Small intestine (tissue), 7 donors: ENCODE measurements at regions not wholly inside any gene's neighbourhood (a gene's known extent, or its start where the extent isn't known, plus 50 kb on each side); places are given as distances from the start of the nearest gene placed in this dataset.

ENCODE experiments used
- DNase-seq, 2 donors: peaks; one replicate each; pipeline versions ENCODE4 v3.0.0 to v3.0.0-alpha.2; 2013
- FAIRE-seq: peaks from 2 replicates; lab custom pipeline; 2012; peaks lifted over from hg19 to GRCh38; lab: Jason Lieb, UNC
- H3K27ac ChIP-seq, 3 donors: one replicate each; pipeline ENCODE4 v1.5.1; 2013; ENCODE audit warnings: low read length in 2 of 3, mild to moderate bottlenecking in 2 of 3, control low read depth in 1 of 3, inconsistent platforms in 1 of 3, low read depth in 1 of 3, moderate library complexity in 1 of 3
- H3K27me3 ChIP-seq, 3 donors: one replicate each; pipeline ENCODE4 v1.6.1; 2013; ENCODE audit warnings: low read length in 3 of 3, inconsistent platforms in 1 of 3; ENCODE audit not compliant: control insufficient read depth in 3 of 3, insufficient read depth in 3 of 3
- H3K36me3 ChIP-seq, 3 donors: one replicate each; pipeline ENCODE4 v1.6.1; 2013; ENCODE audit warnings: low read length in 3 of 3, inconsistent platforms in 1 of 3, low read depth in 1 of 3, mild to moderate bottlenecking in 1 of 3, moderate library complexity in 1 of 3; ENCODE audit not compliant: control insufficient read depth in 3 of 3, insufficient read depth in 2 of 3
- H3K4me1 ChIP-seq, 3 donors: one replicate each; pipeline ENCODE4 v1.6.1; 2013; ENCODE audit warnings: low read length in 2 of 3, inconsistent platforms in 1 of 3, low read depth in 1 of 3, mild to moderate bottlenecking in 1 of 3, moderate library complexity in 1 of 3; ENCODE audit not compliant: control insufficient read depth in 3 of 3, insufficient read depth in 2 of 3
- H3K4me3 ChIP-seq, 3 donors: one replicate each; pipeline ENCODE4 v1.5.1; 2013; ENCODE audit warnings: low read length in 3 of 3, control low read depth in 1 of 3, inconsistent platforms in 1 of 3, low read depth in 1 of 3, mild to moderate bottlenecking in 1 of 3, moderate library complexity in 1 of 3
- H3K9me3 ChIP-seq, 2 donors: one replicate each; pipeline ENCODE4 v1.6.1; 2013; ENCODE audit warnings: low read depth in 1 of 2, low read length in 1 of 2; ENCODE audit not compliant: control insufficient read depth in 2 of 2, insufficient read depth in 1 of 2
- WGBS, 3 donors: extraction: QIAGEN DNeasy Blood & Tissue Kit; methylation state at CpG; one replicate each; pipeline ENCODE4 v1.1.7; 2013; 5-methylcytosine and 5-hydroxymethylcytosine counted together
- donor health status: healthy with polysubstance abuse.
- donor health status: control.
- donor health status: control.
- donor health status: Bipolar disorder and iron deficiency.
- donor health status: healthy.

DNA sequence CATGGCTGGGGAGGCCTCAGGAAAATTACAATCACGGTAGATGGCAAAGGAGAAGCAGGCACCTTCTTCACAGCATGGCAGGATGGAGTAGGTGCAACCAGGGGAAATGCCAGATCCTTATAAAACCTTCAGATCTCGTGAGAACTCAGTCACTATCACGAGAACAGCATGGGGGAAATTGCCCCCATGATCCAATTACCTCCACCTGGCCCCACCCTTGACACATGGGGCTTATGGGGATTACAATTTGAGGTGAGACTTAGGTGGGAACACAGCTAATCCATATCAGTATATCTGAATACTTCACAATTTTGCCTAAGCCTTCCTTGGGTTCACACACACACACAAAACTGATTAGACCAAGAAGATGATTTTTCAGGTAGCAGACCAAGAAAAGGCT lies 145.1 kb upstream of the COL1A2 start:
- Histone ChIP-seq H3K9me3 (no peaks in the 10 kb centered on the region), H3K4me3 (no peak overlapping the region), H3K27me3 (no peaks in the 10 kb centered on the region), H3K36me3 (no peaks in the 10 kb centered on the region), H3K4me1 (no peaks in the 10 kb centered on the region), H3K27ac (no peak overlapping the region)
- FAIRE-seq (no peak), DNase-seq (no peak)
- WGBS, 3 donors = 56 to 65% (median 63%) methylated on average over 3 of the region's 3 CpGs

- 13 to 63% (median 42%) methylated on average over 2 of the region's 2 CpGs for WGBS, 3 donors
- H3K27me3 ChIP-seq = no peaks in the 10 kb centered on the region
- DNase-seq (no peak), FAIRE-seq (no peak)
- no peaks in the 10 kb centered on the region for H3K4me1 ChIP-seq
- H3K9me3 ChIP-seq = no peaks in the 10 kb centered on the region
- no peak overlapping the region for H3K27ac ChIP-seq
- no peak overlapping the region for H3K4me3 ChIP-seq
- H3K36me3 ChIP-seq = no peaks in the 10 kb centered on the region
Observed at GRCh38 chr7:94250124-94250523, 144.6 kb upstream of the COL1A2 start.

- FAIRE-seq (no peak), DNase-seq (peak in 1 of 2 donors; percentile 2)
- no peaks in the 10 kb centered on the region for H3K9me3 ChIP-seq
- 0 to 49% (median 14%) methylated on average over 1 of the region's 1 CpG for WGBS, 3 donors
- no peaks in the 10 kb centered on the region for H3K27me3 ChIP-seq
- H3K4me1 ChIP-seq = no peaks in the 10 kb centered on the region
- no peaks in the 10 kb centered on the region for H3K36me3 ChIP-seq
- H3K27ac ChIP-seq = no peak overlapping the region
- no peak overlapping the region for H3K4me3 ChIP-seq
Observed at GRCh38 chr7:94250987-94251386, 143.7 kb upstream of the COL1A2 start.

- no peak overlapping the region for H3K27ac ChIP-seq
- WGBS, 3 donors = 62 to 73% (median 70%) methylated on average over 1 of the region's 1 CpG
- FAIRE-seq (no peak), DNase-seq (no peak)
- H3K27me3 ChIP-seq = no peaks in the 10 kb centered on the region
- no peak overlapping the region for H3K4me3 ChIP-seq
- no peaks in the 10 kb centered on the region for H3K36me3 ChIP-seq
- H3K4me1 ChIP-seq = no peaks in the 10 kb centered on the region
- H3K9me3 ChIP-seq = no peaks in the 10 kb centered on the region
Observed at GRCh38 chr7:94252124-94252523, 142.6 kb upstream of the COL1A2 start.

GRCh38 chr7:94252971-94253370 lies 141.7 kb upstream of the COL1A2 start:
- Histone ChIP-seq H3K9me3 (no peaks in the 10 kb centered on the region), H3K36me3 (no peaks in the 10 kb centered on the region), H3K4me3 (no peak overlapping the region), H3K27me3 (no peaks in the 10 kb centered on the region), H3K4me1 (no peaks in the 10 kb centered on the region), H3K27ac (no peak overlapping the region)
- DNase-seq (no peak), FAIRE-seq (no peak)

- Histone ChIP-seq H3K4me3 (no peak overlapping the region), H3K36me3 (no peaks in the 10 kb centered on the region), H3K9me3 (no peaks in the 10 kb centered on the region), H3K27me3 (no peaks in the 10 kb centered on the region), H3K27ac (no peak overlapping the region), H3K4me1 (no peaks in the 10 kb centered on the region)
- DNase-seq = no peak
- no peak for FAIRE-seq
- 18 to 52% (median 45%) methylated on average over 1 of the region's 1 CpG for WGBS, 3 donors
Observed at GRCh38 chr7:94253686-94254085, 141.0 kb upstream of the COL1A2 start.

DNA sequence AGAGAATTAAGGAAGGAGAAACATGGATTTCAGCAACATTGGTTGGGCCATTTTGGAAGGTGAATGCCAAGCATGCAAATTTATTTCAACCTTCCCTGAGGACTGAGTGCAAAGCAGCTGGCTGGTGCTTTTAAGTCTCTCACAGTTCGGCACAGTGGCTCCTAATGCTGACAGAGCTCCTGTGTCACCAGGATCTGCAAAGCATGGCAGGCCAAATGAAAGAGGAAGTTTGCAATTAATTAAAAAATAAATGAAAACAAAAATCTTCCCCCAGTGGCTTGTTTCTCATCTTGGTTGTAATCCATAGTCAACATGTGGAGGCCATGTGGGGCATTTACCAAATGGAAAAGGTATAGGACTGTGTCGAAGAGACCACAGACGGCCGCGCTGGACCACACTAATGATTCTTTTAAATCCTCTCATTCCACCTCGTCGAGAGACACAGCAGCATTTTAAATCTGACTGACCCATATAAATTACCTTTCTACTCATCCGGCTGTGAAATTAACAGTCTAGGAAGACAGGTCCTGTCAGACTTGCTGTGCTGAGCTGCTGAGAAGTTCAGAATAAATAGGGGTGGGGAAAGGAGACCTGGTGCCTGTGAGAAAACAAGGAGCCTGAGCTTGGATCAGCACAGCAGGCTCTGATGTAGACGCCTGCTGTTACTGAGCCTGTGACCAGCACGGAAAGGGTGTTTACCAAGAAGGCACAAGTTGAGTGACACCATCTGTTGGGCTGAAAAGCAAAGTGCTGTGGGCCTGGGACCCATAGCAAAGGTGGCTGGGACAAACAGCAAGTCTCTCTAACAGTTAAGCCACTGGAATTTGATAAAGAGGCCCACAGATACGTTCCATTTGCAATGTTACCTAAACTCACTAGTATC lies 136.0 kb upstream of the COL1A2 start:
- no peak for FAIRE-seq
- no peak overlapping the region for H3K4me3 ChIP-seq
- WGBS, 3 donors = 80 to 84% (median 84%) methylated on average over 11 of the region's 11 CpGs

GRCh38 chr7:94261067-94261466 lies 133.6 kb upstream of the COL1A2 start:
- Histone ChIP-seq H3K4me1 (no peaks in the 10 kb centered on the region), H3K27me3 (no peaks in the 10 kb centered on the region), H3K36me3 (no peaks in the 10 kb centered on the region), H3K9me3 (no peaks in the 10 kb centered on the region), H3K4me3 (no peak overlapping the region), H3K27ac (no peak overlapping the region)
- 78 to 88% (median 81%) methylated on average over 6 of the region's 6 CpGs for WGBS, 3 donors
- DNase-seq = no peak
- no peak for FAIRE-seq

More for the DNA sequence above, 136.0 kb upstream of the COL1A2 start:
- no peak for DNase-seq
- Histone ChIP-seq H3K4me1 (no peaks in the 10 kb centered on the region), H3K9me3 (no peaks in the 10 kb centered on the region), H3K27ac (no peak overlapping the region), H3K36me3 (no peaks in the 10 kb centered on the region), H3K27me3 (no peaks in the 10 kb centered on the region)

GRCh38 chr7:94264756-94265155 lies 129.9 kb upstream of the COL1A2 start:
- H3K27ac ChIP-seq = no peak overlapping the region
- FAIRE-seq (no peak), DNase-seq (no peak)
- H3K4me3 ChIP-seq = no peak overlapping the region
- no peaks in the 10 kb centered on the region for H3K36me3 ChIP-seq
- H3K4me1 ChIP-seq = no peaks in the 10 kb centered on the region
- no peaks in the 10 kb centered on the region for H3K9me3 ChIP-seq
- H3K27me3 ChIP-seq = no peaks in the 10 kb centered on the region
